Activated naive CD4-positive, alpha-beta T cell treated with anti-CD3 and anti-CD28 coated beads, Interleukin-2, amount 50 U/mL, for 72 hours (primary cell): ENCODE measurements at regions not wholly inside any gene's neighbourhood (a gene's known extent, or its start where the extent isn't known, plus 50 kb on each side); places are given as distances from the start of the nearest gene placed in this dataset.

Experiments used
- ATAC-seq, 2 donors: fragments of 150-1000 bp; cut with Tn5 transposase; 2 replicates each; pipeline ENCODE4 v1.10.0; 2021; ENCODE audit warnings: mild to moderate bottlenecking in 2 of 2, moderate library complexity in 2 of 2
- DNase-seq, 2 donors: peaks; one replicate each; pipeline ENCODE4 v3.0.0; 2021 to 2022; ENCODE audit warnings: low spot score in 2 of 2
- H3K27ac Mint-ChIP-seq, 2 donors: one replicate each; pipeline ENCODE4 v1.8.0; 2022; ENCODE audit warnings: mild to moderate bottlenecking in 2 of 2, mixed read lengths in 2 of 2
- H3K36me3 Mint-ChIP-seq, 2 donors: one replicate each; pipeline ENCODE4 v1.8.0; 2022; ENCODE audit warnings: mixed read lengths in 2 of 2
- H3K9me3 Mint-ChIP-seq, 2 donors: one replicate each; pipeline ENCODE4 v1.8.0; 2022; ENCODE audit warnings: mixed read lengths in 2 of 2

DNA sequence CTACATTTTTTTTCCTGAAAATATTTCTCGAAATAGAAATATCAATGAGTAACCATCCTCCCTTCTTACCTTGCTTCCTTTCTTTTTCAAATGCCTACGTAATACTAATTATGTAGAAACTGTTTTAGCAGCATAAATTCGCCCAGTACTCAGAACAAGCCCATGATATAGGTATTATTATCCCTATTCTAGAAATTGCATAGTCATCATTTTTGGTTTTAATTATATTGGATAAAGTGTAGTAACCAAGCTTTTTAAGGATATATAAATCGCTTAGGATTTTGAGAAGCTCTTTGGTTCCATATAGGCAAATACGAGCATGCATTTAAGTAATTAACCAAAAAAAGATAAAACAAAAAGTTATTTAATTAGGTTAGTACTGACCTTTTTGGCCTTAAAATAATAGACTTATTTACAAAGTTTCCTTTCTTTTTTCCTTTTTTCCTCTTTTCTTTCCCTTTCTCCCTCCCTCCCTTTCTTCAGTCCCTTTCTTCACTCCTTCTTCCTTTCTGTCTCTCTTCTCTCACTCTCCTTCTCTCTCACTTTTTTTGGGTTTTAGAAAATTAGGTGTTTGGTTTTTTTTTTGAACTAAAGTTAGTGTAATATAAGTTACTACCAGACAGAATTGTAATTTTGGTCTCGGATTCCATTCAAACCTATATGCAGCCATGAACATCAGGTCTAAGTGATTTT lies 457.7 kb downstream of the RFPL4B start:
- H3K36me3 Mint-ChIP-seq: no peaks in the 10 kb centered on the region
- DNase-seq (no peak), ATAC-seq (no peak)
- no peak overlapping the region for H3K27ac Mint-ChIP-seq
- peaks cover 0 to 5% of the 10 kb centered on the region in 2 donors for H3K9me3 Mint-ChIP-seq

DNA sequence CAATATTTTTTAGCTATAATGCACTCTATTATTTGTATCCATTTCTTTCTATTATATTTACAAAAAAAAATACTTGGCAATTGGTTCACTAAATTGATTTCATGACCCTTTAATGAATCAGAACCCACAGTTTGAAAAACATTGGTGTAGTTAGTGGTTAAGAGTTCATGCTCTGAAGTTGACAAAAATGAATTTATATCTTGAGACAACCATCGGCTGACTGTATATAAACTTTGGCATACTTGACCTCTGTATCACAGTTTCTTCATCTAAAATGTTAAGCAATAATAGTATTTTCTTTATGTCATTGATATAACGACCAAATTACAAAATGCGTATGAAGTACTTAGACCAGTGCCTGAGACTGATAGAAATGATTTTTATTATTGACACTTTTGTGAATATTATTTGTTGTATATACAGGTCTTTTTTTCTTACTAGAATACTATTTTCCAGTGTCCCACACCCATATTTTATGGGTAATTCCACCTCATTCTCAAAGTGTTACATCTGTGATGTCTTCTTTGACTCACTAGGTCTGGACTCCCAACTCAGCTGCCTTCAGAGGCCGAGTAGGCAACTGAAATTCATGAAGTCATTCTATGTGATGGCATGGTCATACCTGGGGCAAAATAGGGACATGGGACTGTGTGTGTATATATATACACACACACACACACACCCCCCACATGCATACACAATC lies 459.2 kb downstream of the RFPL4B start:
- no peaks in the 10 kb centered on the region for H3K36me3 Mint-ChIP-seq
- H3K27ac Mint-ChIP-seq: no peak overlapping the region
- H3K9me3 Mint-ChIP-seq: no peaks in the 10 kb centered on the region
- DNase-seq (no peak), ATAC-seq (no peak)

DNA sequence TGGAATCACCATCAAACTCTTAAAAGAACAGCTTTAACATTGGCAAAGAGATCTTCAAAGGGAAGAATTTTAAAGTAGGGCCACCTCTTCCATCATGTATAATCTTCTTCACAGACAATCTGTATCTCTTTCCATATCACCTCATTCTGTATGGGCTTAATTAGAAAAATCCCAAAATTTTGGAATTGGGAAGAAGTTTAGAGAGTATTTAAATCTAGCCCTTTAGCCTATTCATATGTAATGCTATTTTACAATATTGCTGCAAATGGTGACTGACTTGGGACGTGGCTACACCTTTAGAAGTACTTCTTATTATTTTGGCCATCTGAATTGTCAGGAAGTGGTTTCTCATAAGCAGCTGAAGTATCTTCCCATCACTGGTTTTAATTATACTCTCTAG lies 474.3 kb downstream of the RFPL4B start:
- no peak for ATAC-seq
- peaks cover 8 to 9% of the 10 kb centered on the region in 2 donors for H3K9me3 Mint-ChIP-seq
- no peak for DNase-seq
- no peak overlapping the region for H3K27ac Mint-ChIP-seq
- H3K36me3 Mint-ChIP-seq: no peaks in the 10 kb centered on the region

DNA sequence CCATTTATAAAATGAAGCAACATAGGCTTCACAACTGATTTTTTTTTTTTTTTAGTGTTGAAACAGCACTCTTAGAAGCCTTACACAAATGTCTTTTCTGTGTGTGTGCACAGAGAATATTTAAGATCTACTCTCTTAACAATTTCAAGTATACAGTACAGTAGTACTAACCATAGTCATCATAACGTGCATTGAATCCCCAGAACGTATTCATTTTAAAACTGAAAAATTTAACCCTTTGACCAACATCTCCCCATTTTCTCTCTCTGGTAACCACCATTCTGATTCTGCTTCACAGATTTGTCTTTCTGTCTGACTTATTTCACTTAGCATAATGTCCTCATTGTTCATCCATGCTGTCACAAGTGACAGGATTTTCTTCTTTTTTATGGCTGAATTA lies 475.6 kb downstream of the RFPL4B start:
- no peak overlapping the region for H3K27ac Mint-ChIP-seq
- DNase-seq (no peak), ATAC-seq (no peak)
- H3K9me3 Mint-ChIP-seq: peaks cover 8 to 9% of the 10 kb centered on the region in 2 donors
- H3K36me3 Mint-ChIP-seq: no peaks in the 10 kb centered on the region

DNA sequence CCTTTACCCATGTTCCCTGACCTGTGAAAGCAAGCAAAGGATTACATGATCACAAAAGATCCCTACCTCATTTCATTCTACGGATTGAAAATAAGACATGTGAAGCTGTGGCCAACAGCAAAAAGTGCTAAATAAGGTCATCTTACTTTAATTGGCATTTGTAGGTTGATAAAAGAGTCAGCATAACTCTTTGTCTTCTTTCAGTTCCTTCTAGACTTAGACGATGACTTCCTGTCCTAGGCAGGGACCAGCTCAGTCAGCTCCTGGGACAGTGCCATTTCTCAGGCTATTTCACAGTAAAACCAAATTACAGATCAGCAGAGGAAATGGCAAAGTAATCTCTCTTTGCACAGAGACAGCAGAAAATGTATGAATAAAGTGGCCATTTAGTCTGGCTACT lies 480.7 kb downstream of the RFPL4B start:
- DNase-seq (no peak), ATAC-seq (no peak)
- no peaks in the 10 kb centered on the region for H3K9me3 Mint-ChIP-seq
- H3K27ac Mint-ChIP-seq: no peak overlapping the region
- H3K36me3 Mint-ChIP-seq: no peaks in the 10 kb centered on the region

DNA sequence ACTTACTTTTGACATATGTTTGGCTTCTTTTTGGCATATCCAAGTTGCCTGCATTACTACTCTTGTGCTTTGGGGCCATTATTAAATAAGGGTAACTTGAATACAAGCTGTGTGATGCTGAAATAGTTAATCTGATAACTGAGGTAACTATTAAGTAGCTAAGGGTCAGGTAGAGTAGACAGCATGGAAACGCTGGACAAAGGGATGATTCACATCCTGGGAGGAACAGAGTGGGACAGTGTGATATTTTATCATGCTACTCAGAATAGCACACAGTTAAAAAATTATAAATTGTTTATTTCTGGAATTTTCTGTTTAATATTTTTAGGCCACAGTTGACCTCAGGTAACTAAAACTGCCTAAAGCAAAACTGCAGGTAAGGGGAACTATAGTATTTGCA lies 483.9 kb downstream of the RFPL4B start:
- no peak for DNase-seq
- no peak overlapping the region for H3K27ac Mint-ChIP-seq
- no peaks in the 10 kb centered on the region for H3K36me3 Mint-ChIP-seq
- no peak for ATAC-seq
- H3K9me3 Mint-ChIP-seq: no peaks in the 10 kb centered on the region

DNA sequence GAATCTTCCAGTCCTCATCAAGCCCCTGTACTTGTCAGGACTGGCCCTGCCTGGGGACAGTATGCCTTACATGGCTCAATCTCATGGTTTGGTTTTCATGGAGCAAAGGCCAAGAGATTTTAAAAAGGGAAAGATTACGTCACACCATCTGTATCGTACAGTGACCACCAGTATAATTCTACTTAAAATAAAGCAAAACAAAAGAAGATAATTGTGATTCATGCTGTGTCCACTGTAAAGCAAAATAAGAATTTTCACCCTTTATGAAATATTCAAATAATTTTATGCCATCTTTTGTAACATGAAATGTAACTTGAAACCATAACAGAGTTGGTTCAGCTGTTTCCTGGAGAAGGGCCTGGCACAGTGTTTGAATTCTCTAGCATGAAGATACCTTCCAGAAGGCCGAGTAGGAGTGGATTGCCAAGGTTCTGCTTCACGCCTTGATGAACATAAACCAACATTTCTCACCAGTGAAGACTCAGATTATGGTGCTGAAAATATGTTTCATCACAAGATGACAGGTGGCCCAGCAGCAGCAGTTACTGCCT lies 486.5 kb downstream of the RFPL4B start:
- ATAC-seq (no peak), DNase-seq (no peak)
- Mint-ChIP-seq H3K27ac (no peak overlapping the region), H3K36me3 (no peaks in the 10 kb centered on the region), H3K9me3 (no peaks in the 10 kb centered on the region)

DNA sequence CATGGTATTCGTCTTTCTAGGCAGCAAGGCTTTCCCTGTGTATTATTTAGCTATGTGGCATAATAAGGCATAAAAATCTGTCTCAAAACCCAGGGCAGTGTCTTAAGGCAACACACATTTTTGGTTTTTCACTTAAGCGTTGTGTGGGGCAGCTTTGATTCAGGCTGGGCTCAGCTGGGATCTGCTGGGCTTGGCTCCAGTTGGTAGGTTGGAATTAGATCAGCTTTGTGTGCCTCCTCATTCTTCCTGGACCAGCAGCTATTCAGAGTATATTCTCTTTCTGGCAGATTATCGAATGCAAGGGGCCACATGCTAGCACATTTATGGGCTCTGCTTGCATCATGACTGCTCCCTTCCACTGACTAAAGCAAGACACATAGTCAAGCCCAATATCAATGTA lies 487.9 kb downstream of the RFPL4B start:
- ATAC-seq (no peak), DNase-seq (no peak)
- no peaks in the 10 kb centered on the region for H3K9me3 Mint-ChIP-seq
- no peak overlapping the region for H3K27ac Mint-ChIP-seq
- no peaks in the 10 kb centered on the region for H3K36me3 Mint-ChIP-seq

DNA sequence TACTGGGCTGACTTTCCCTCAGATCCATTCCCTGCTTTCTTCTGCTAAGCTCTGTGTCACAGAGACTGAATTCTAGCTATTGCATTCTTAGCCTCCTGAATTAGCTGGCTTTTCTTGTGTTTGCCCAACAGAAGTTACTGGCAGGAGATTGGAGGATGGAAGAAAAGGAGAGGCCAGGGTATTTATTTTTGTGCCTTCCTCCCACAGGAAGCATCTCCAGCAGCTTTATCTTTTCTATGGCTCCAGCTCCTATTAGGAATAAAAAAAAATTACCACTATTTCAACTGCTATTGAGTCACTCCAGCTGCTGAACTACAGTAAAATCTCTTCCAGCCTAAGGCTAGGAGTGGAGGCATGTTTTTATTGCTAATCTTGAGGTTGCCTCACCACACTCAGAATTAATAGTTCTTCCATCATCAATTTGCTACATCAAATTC lies 492.4 kb downstream of the RFPL4B start:
- ATAC-seq (no peak), DNase-seq (no peak)
- Mint-ChIP-seq H3K9me3 (peaks cover 9 to 11% of the 10 kb centered on the region in 2 donors), H3K27ac (no peak overlapping the region), H3K36me3 (no peaks in the 10 kb centered on the region)

DNA sequence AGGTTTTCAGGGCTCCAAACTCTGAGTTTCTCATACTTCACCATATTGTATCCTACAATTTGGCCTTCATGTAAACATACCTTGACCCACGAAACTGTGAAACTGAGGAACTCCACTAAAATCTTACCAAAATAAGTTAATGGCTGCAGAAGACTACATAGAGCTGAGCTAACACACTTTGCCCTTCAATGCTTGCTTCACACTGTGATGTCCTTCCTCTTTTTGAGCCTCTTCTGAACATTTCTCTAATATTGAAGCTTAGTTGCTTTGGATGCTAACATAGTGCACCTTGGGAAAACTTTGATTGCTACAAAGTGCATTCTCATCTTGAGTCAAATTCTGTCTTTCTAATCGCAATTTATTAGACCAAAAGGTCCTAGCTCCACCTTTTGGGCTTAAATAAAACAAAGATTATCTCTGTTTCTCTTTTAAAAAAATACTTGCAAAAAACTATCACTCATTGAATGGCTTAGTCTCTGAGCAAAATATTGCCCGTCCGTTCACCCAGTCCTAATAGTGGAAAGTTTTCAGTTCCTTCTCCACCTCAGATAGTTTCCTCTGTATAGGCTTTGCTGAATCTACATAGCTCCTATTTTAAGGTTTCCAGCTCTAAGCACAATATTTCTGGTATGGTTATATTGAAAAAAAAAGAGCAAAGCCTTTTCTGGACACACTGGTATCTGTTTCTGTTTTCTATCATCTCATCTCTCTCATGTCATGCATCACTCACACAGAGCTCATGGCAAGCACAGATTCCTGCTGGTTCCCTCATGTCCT lies 494.6 kb downstream of the RFPL4B start:
- Mint-ChIP-seq H3K9me3 (peaks cover 9 to 11% of the 10 kb centered on the region in 2 donors), H3K36me3 (no peaks in the 10 kb centered on the region), H3K27ac (no peak overlapping the region)
- DNase-seq: no peak
- no peak for ATAC-seq

DNA sequence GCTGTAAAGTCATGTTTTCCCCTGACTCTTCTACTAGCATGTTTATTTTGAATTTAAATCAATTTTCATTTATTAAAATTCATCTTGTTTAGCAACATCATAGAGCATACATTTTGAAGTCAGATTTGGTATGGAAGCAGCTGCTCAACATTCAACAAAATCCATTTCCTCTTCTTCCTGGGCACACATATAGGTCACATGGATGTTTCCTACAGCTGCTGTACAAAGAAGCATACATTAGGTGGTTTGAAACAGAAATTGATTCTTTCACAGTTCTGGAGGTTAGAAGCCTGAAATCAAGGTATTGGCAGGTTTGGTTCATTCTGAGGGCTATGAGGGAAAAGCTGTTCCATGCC lies 495.2 kb downstream of the RFPL4B start:
- no peaks in the 10 kb centered on the region for H3K36me3 Mint-ChIP-seq
- DNase-seq: no peak
- H3K9me3 Mint-ChIP-seq: peaks cover 9 to 11% of the 10 kb centered on the region in 2 donors
- ATAC-seq: no peak
- no peak overlapping the region for H3K27ac Mint-ChIP-seq

DNA sequence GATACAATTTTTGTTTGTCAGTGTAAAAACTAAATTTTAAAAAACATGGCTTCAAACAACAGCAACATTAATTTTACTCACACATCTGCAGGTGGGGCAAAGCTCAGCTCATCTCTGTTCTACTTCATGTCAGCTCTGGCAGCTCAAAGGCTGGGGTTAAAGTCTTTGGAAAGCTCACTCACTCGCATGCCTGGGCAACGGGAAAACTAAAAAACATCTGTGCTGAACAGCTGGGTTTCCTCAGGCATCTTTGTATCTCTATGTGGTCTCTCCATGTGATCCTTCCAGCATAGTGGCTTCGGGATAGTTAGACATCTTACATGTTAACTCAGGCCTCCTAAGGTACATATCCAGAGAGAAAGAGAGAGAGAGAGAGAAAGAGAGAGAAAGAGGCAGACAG lies 499.6 kb downstream of the RFPL4B start:
- H3K9me3 Mint-ChIP-seq: peaks cover 9 to 14% of the 10 kb centered on the region in 2 donors
- H3K27ac Mint-ChIP-seq: no peak overlapping the region
- ATAC-seq: no peak
- H3K36me3 Mint-ChIP-seq: no peaks in the 10 kb centered on the region
- no peak for DNase-seq

DNA sequence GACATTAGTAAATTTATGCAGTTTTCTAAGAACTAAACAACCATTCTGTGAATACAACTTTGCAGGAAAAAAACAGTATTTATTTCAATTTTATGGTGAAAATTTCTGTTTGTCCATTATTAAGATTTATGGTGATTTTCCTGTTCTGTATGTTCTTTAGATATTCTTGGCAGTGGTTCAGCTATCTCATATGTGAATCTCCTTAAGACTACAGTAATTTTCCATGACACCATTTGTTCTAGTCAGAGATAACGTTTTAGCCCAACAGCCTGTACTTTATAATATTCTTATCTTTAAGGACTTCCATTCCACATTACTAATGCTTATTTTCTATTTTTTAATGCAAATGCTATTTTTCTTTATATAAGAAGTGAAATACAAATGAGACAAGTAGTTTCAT lies 504.0 kb downstream of the RFPL4B start:
- no peak for ATAC-seq
- DNase-seq: no peak
- Mint-ChIP-seq H3K9me3 (peaks cover 0 to 3% of the 10 kb centered on the region in 2 donors), H3K36me3 (no peaks in the 10 kb centered on the region), H3K27ac (no peak overlapping the region)

DNA sequence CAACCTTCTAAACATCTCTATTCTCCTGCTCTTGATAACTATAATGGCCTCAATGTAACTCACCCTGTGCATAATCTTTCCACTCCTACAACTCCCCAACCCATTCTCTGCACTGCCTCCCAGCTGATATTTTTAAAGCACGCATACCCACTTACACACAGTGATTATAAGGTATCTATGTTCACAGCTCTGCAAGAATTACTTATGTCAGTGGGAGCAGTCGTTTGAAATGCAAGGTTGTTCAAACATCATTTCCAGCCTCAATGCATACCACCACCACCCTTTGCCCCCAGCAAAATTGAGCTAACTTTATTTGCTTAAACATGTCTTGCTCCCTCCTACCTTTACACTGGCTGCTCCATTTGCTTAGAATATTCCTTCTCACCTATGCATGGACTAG lies 506.0 kb downstream of the RFPL4B start:
- ATAC-seq (no peak), DNase-seq (no peak)
- H3K36me3 Mint-ChIP-seq: no peaks in the 10 kb centered on the region
- no peak overlapping the region for H3K27ac Mint-ChIP-seq
- peaks cover 0 to 3% of the 10 kb centered on the region in 2 donors for H3K9me3 Mint-ChIP-seq

DNA sequence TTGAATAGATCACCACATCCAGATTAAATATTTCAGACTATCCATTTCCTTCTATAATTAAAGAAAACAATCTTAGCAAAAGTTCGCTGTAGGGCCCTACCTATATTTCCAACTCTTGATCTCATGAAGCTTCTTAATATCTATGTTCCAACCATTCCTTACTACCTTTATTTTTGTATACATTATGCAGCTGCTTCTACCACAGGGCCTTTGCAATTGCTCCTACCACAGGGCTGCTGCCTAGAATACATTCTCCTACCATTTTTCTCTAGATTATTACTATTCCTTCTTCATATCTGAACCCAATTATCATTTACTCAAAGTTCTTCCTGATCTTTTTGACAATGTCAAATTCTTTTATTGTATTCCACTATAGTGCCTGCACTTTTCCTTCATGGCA lies 516.6 kb downstream of the RFPL4B start:
- H3K27ac Mint-ChIP-seq: no peak overlapping the region
- no peak for DNase-seq
- ATAC-seq: no peak

DNA sequence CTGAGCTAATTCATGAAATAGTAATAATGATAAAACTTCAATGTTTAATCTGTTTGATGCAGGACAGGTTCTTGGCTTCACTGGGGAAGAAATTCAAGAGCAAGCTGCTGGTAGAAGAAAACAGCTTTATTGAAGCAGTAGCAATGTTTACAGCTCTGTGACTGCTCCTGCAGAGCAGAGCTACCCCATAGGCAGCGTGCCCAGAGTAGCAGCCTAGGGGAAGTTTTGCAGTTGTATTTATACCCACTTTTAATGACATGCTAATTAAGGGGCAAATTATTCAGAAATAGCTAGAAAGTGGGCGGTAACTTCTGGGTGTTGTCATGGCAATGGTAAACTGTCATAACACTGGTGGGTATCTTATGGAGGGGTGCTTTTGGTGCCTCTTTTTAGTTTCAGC lies 518.0 kb downstream of the RFPL4B start:
- peaks cover 13 to 18% of the 10 kb centered on the region in 2 donors for H3K9me3 Mint-ChIP-seq
- H3K36me3 Mint-ChIP-seq: peaks cover 6 to 8% of the 10 kb centered on the region in 2 donors
- H3K27ac Mint-ChIP-seq: no peak overlapping the region
- DNase-seq (no peak), ATAC-seq (no peak)

More for the DNA sequence above, 516.6 kb downstream of the RFPL4B start:
- H3K36me3 Mint-ChIP-seq: peaks cover 0 to 4% of the 10 kb centered on the region in 2 donors
- H3K9me3 Mint-ChIP-seq: peaks cover 6 to 8% of the 10 kb centered on the region in 2 donors

DNA sequence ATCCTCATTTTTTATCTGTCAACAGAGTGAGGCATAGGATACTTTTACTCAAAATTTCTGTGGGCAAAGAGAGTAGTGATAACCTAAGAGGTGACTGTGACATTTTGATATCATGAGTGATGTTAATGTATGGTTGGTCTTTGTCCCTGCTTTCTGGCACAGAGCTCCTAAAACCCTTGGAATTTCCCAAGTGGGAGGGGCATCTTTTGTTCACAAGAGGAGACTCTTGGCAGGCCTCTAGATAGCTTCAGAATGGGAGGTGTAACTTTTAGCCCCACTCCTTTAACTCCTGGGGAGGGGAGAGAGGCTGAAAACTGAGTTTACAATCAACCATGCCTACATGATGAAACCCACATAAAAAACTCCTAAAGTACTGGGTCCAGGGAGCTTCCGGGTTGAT lies 527.8 kb downstream of the RFPL4B start:
- H3K9me3 Mint-ChIP-seq: peaks cover 10 to 11% of the 10 kb centered on the region in 2 donors

More for the DNA sequence above, 527.8 kb downstream of the RFPL4B start:
- Mint-ChIP-seq H3K27ac (no peak overlapping the region), H3K36me3 (peaks cover 0 to 2% of the 10 kb centered on the region in 2 donors)
- DNase-seq (no peak), ATAC-seq (no peak)
